Uterus (tissue), 3 donors: ENCODE measurements at regions not wholly inside any gene's neighbourhood (a gene's known extent, or its start where the extent isn't known, plus 50 kb on each side); places are given as distances from the start of the nearest gene placed in this dataset.

Experiments used
- DNase-seq, 2 donors: peaks; one replicate each; pipeline ENCODE4 v3.0.0-alpha.2; 2019 to 2020
- H3K27ac ChIP-seq, 2 donors: fragments of 200-600 bp; sonication (generic); 1 replicate in 1 of 2; 2 replicates in 1 of 2; pipeline ENCODE4 v1.5.1; 2016 to 2018
- H3K27me3 ChIP-seq, 2 donors: fragments of 200-600 bp; sonication (generic); one replicate each; pipeline ENCODE4 v1.5.1; 2018 to 2019; ENCODE audit warnings: control low read depth in 1 of 2
- H3K36me3 ChIP-seq, 2 donors: fragments of 200-600 bp; sonication (generic); one replicate each; pipeline ENCODE4 v1.5.1; 2019; ENCODE audit warnings: control low read depth in 1 of 2
- H3K4me1 ChIP-seq, 2 donors: fragments of 200-600 bp; sonication (generic); one replicate each; pipeline ENCODE4 v1.5.1; 2018 to 2019; ENCODE audit warnings: control low read depth in 1 of 2
- H3K4me3 ChIP-seq, 2 donors: fragments of 200-600 bp; sonication (generic); 1 replicate in 1 of 2; 2 replicates in 1 of 2; pipeline ENCODE4 v1.5.1; 2018 to 2019; ENCODE audit warnings: mild to moderate bottlenecking in 1 of 2
- H3K9me3 ChIP-seq, 2 donors: fragments of 200-600 bp; sonication (generic); one replicate each; pipeline ENCODE4 v1.5.1; 2019; ENCODE audit warnings: control low read depth in 1 of 2
- CTCF ChIP-seq, 4 experiments: fragments of 200-600 bp in 2 of 4; fragments of 450-650 bp in 2 of 4; sonication (generic) in 2 of 4; IDR thresholded peaks; one replicate each; pipeline ENCODE4 v1.5.1; 2016 to 2019; ENCODE audit warnings: antibody characterized with exemption in 4 of 4, mild to moderate bottlenecking in 2 of 4, moderate library complexity in 1 of 4
- POLR2A ChIP-seq, 2 donors: fragments of 450-650 bp; IDR thresholded peaks; one replicate each; pipeline ENCODE4 v1.6.1; 2016; ENCODE audit warnings: antibody characterized with exemption in 2 of 2, mild to moderate bottlenecking in 1 of 2, moderate library complexity in 1 of 2
- intact Hi-C: fragments of 100-400 bp; cut with DNase I; formaldehyde crosslinking; loops from one replicate; pipeline ENCODE4 v1.15.1; 2023; ENCODE audit warnings: low total_unique reads
- donor health status: DM: yes; HTN: yes; CAD: no.

GRCh38 chr13:50078231-50078894 is 63.1 kb downstream of the KCNRG start:
- TF ChIP-seq POLR2A (IDR thresholded peaks at IDR 0.05) (no peak), CTCF (IDR thresholded peaks at IDR 0.05) (no peak)
- Histone ChIP-seq H3K4me1 (peaks cover 0 to 3% of the 10 kb centered on the region in 2 donors), H3K36me3 (no peaks in the 10 kb centered on the region), H3K27ac (peak overlapping the region; percentile 93 to 98), H3K9me3 (no peaks in the 10 kb centered on the region), H3K27me3 (no peaks in the 10 kb centered on the region), H3K4me3 (no peak overlapping the region)
- no peak for DNase-seq
- intact Hi-C loops, result no loop called here

- Histone ChIP-seq H3K27me3 (no peaks in the 10 kb centered on the region), H3K9me3 (no peaks in the 10 kb centered on the region), H3K4me3 (peak overlapping the region; percentile 70 to 83), H3K36me3 (no peaks in the 10 kb centered on the region), H3K27ac (peak overlapping the region; percentile 93 to 98), H3K4me1 (peaks cover 0 to 3% of the 10 kb centered on the region in 2 donors)
- DNase-seq, result no peak
- intact Hi-C loops, result no loop called here
- no peak for TF ChIP-seq POLR2A (IDR thresholded peaks at IDR 0.05)
- TF ChIP-seq CTCF (IDR thresholded peaks at IDR 0.05), result no peak
These were observed 63.8 kb downstream of the KCNRG start for GRCh38 chr13:50078895-50079654.

DNA sequence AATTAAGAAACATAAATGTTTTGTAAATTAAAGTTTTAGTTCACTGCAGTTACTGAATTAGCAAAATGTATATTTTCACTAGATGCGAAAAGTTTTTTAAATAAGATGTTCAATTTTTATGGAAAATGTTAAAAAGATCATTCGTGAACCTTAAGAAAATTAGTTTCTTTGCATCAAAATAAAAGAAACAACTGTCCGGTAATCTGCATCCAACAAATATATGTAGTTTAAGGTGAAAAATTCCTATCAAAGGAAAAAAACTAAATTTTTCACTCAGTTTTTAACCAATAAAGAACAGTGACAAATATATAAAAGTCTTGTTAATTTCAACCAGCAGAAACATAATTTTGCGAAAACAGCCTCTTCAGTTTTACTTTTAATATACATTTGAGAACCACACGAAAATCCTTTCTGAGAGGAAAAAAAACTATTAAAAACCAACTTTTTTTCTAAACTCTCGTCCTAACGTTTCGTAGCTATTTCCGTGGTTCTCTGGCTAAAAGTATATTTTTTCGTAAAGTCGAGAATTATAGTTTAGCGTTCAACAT is 64.5 kb downstream of the KCNRG start:
- Histone ChIP-seq H3K27me3 (no peaks in the 10 kb centered on the region), H3K4me3 (peak overlapping the region; percentile 70 to 83), H3K27ac (peak overlapping the region; percentile 93 to 98), H3K36me3 (no peaks in the 10 kb centered on the region), H3K4me1 (peaks cover 0 to 3% of the 10 kb centered on the region in 2 donors), H3K9me3 (no peaks in the 10 kb centered on the region)
- intact Hi-C loops, result loop anchor here (2.0 kb wide), 1 partner anchor 83 kb away; the partner anchor contains the start of gene TRIM13
- no peak for DNase-seq
- TF ChIP-seq CTCF (IDR thresholded peaks at IDR 0.05) (no peak), POLR2A (IDR thresholded peaks at IDR 0.05) (no peak)

DNA sequence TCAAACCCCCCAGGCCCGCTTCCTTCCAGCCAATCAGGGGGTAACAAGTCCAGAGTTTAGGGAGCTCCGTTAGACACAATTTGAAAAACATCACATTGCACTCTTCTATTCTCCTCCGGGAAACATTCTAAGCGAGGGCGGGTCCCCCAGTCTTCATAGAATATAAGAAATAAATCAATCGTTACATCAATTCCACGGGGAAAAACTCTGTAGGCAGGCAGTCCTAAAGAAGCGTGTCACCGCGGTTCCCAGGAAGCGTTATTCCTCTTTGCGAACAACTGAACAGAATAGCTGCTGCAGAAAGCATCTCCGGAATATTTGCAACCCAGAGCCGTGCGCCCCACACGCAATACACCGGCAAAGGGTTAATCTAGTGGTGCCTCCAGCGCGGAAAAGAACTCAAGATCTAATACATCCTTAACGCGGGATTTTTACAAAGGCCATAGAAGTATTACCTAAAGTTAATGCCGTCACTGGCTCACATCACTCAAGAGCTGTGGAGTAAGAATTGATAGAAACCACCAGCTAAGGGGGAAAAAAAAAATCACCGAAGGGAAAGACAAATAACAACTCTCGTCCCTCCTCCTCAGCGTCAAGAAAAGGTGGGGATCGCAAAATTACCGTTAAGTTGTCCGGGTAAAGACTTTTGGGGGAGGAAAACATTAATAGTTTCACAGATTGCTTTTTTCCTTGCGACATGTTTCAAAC is 65.1 kb downstream of the KCNRG start:
- TF ChIP-seq POLR2A (IDR thresholded peaks at IDR 0.05), result no peak
- TF ChIP-seq CTCF (IDR thresholded peaks at IDR 0.05), result no peak
- peaks cover 0 to 3% of the 10 kb centered on the region in 2 donors for H3K4me1 ChIP-seq
- H3K27ac ChIP-seq, result peak overlapping the region; percentile 93 to 98
- intact Hi-C loops, result loop anchor here (2.0 kb wide), 1 partner anchor 84 kb away; the partner anchor contains the start of gene TRIM13
- H3K9me3 ChIP-seq, result no peaks in the 10 kb centered on the region
- DNase-seq, result peak in 1 of 2 donors; percentile 34
- H3K27me3 ChIP-seq, result no peaks in the 10 kb centered on the region
- H3K4me3 ChIP-seq, result peak overlapping the region; percentile 70 to 83
- no peaks in the 10 kb centered on the region for H3K36me3 ChIP-seq
